K562 (cell line): ENCODE measurements at regions not wholly inside any gene's neighbourhood (a gene's known extent, or its start where the extent isn't known, plus 50 kb on each side); places are given as distances from the start of the nearest gene placed in this dataset.

Experiments
- HDAC3 ChIP-seq: fragments of 450-650 bp; IDR thresholded peaks from 2 replicates; pipeline ENCODE4 v1.6.1; 2018; ENCODE audit warnings: borderline replicate concordance, mild to moderate bottlenecking, moderate library complexity; ENCODE audit not compliant: partially characterized antibody
- MGA ChIP-seq: fragments of 450-650 bp; IDR thresholded peaks from 2 replicates; pipeline ENCODE4 v1.6.1; 2016; ENCODE audit warnings: mild to moderate bottlenecking, moderate library complexity
- SRSF9 ChIP-seq: fragments of 200-400 bp; formaldehyde crosslinking; IDR thresholded peaks from 2 replicates; pipeline ENCODE4 v1.6.1; 2017; ENCODE audit warnings: low read depth, low read length, borderline replicate concordance
- ZNF3 ChIP-seq: fragments of 250-450 bp; sonication (Bioruptor Pico); IDR thresholded peaks from 2 replicates; pipeline ENCODE4 v1.5.0; 2021; ENCODE audit warnings: mild to moderate bottlenecking, moderate library complexity
- ZNF318 ChIP-seq, 2 experiments: fragments of 450-650 bp; IDR thresholded peaks; 2 replicates each; pipeline ENCODE4 v1.6.1; 2016; ENCODE audit warnings: mild to moderate bottlenecking in 2 of 2, borderline replicate concordance in 1 of 2, low read depth in 1 of 2, moderate library complexity in 1 of 2

- TF ChIP-seq HDAC3 (peak; percentile 66), SRSF9 (no peak), ZNF3 (CRISPR knock-in tag) (no peak), MGA (peak; percentile 37; the same call in 1 of the 2 replicates), ZNF318 (IDR thresholded peaks at IDR 0.05; ENCODE audit: borderline replicate concordance in 1 of 2, low read depth in 1 of 2) (peak in 1 of 2 experiments; percentile 78; a peak in 2 of 4 replicates)
Observed at GRCh38 chr7:131188367-131189339, 139.0 kb upstream of the MKLN1 start (continued).
